ENCODE measurements at regions not wholly inside any gene's neighbourhood (a gene's known extent, or its start where the extent isn't known, plus 50 kb on each side); places are given as distances from the start of the nearest gene placed in this dataset.

GRCh38 chr1:239826736-239827135 lies 264.9 kb upstream of the FMN2 start:
- DNase-seq (ENCODE audit: low read depth) = no peak

GRCh38 chr1:239829535-239829934 lies 262.1 kb upstream of the FMN2 start:
- no peak for DNase-seq (ENCODE audit: low read depth)

GRCh38 chr1:239831577-239832355 lies 259.9 kb upstream of the FMN2 start:
- DNase-seq (ENCODE audit: low read depth) = no peak

GRCh38 chr1:239833723-239834122 lies 258.0 kb upstream of the FMN2 start:
- DNase-seq (ENCODE audit: low read depth) = no peak

- DNase-seq (ENCODE audit: low read depth) = no peak
These were observed 255.7 kb upstream of the FMN2 start for GRCh38 chr1:239835946-239836440.

GRCh38 chr1:239840336-239840735 lies 251.3 kb upstream of the FMN2 start:
- DNase-seq (ENCODE audit: low read depth) = no peak

- no peak for DNase-seq (ENCODE audit: low read depth)
These were observed 250.9 kb upstream of the FMN2 start for GRCh38 chr1:239840790-239841189.

- no peak for DNase-seq (ENCODE audit: low read depth)
These were observed 250.1 kb upstream of the FMN2 start for GRCh38 chr1:239841631-239842030.

GRCh38 chr1:239843541-239843940 lies 248.1 kb upstream of the FMN2 start:
- DNase-seq (ENCODE audit: low read depth) = no peak

GRCh38 chr1:239844833-239845232 lies 246.8 kb upstream of the FMN2 start:
- DNase-seq (ENCODE audit: low read depth) = no peak

GRCh38 chr1:239854922-239855321 lies 236.8 kb upstream of the FMN2 start:
- DNase-seq (ENCODE audit: low read depth) = no peak

GRCh38 chr1:239856067-239856466 lies 235.6 kb upstream of the FMN2 start:
- DNase-seq (ENCODE audit: low read depth) = no peak

GRCh38 chr1:239856924-239857323 lies 234.8 kb upstream of the FMN2 start:
- no peak for DNase-seq (ENCODE audit: low read depth)

- no peak for DNase-seq (ENCODE audit: low read depth)
These were observed 233.6 kb upstream of the FMN2 start for GRCh38 chr1:239858057-239858456.

- DNase-seq (ENCODE audit: low read depth) = no peak
These were observed 233.2 kb upstream of the FMN2 start for GRCh38 chr1:239858529-239858928.

- no peak for DNase-seq (ENCODE audit: low read depth)
These were observed 229.7 kb upstream of the FMN2 start for GRCh38 chr1:239861985-239862384.

- no peak for DNase-seq (ENCODE audit: low read depth)
These were observed 223.4 kb upstream of the FMN2 start for GRCh38 chr1:239868058-239868832.

GRCh38 chr1:239870194-239870593 lies 221.5 kb upstream of the FMN2 start:
- no peak for DNase-seq (ENCODE audit: low read depth)

GRCh38 chr1:239872626-239873025 lies 219.1 kb upstream of the FMN2 start:
- DNase-seq (ENCODE audit: low read depth) = no peak

- no peak for DNase-seq (ENCODE audit: low read depth)
These were observed 216.9 kb upstream of the FMN2 start for GRCh38 chr1:239874831-239875230.

- DNase-seq (ENCODE audit: low read depth) = no peak
These were observed 212.1 kb upstream of the FMN2 start for GRCh38 chr1:239879321-239880170.

GRCh38 chr1:239882967-239883366 lies 208.7 kb upstream of the FMN2 start:
- no peak for DNase-seq (ENCODE audit: low read depth)
